SKM-1 treated with dmso at 0.1 percent for 144 hours (cell line): ENCODE measurements at regions not wholly inside any gene's neighbourhood (a gene's known extent, or its start where the extent isn't known, plus 50 kb on each side); places are given as distances from the start of the nearest gene placed in this dataset.

ENCODE experiments used
- DNase-seq: peaks from one replicate; lab custom pipeline; 2025; ENCODE audit not compliant: unreplicated experiment; lab: John Stamatoyannopoulos, UW

DNA sequence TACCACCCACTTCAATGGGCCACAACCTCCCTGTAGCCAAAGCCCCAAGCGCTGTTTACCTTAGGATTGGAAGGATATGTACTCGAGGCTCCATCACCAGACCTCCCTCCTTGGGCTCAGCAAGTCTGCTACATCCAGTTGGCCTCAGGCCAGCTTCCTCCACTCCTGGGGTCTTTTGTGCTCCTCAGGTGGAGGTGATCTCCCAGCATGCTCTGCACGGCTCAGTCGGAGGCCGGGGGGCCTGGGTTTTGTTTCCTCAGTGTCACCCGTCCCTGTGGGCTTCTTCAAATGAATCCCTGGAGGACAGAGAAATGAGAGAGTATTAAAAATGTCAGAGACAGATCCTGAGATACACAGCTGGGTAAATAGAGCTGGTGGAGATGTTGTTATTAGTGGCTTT is 723.1 kb upstream of the TBX3 start:
- no peak for DNase-seq

DNA sequence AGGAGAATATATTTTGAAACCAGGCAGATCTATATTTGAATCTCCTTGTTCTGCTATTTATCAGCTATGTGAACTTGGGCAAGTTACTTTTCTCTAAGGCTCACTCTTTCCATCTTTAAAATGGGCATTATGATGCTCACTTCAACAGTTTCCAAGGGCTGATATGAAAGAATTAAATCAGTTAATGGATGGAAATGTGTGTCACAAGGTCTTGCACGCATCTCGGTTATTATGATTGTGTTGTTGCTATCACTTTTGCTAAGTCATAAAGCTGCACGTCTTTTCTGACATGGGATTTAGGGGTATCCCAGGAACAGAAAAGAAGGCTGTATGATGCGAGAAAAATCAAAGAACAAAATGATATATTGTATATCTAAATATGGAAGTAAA is 721.5 kb upstream of the TBX3 start:
- DNase-seq: no peak

DNA sequence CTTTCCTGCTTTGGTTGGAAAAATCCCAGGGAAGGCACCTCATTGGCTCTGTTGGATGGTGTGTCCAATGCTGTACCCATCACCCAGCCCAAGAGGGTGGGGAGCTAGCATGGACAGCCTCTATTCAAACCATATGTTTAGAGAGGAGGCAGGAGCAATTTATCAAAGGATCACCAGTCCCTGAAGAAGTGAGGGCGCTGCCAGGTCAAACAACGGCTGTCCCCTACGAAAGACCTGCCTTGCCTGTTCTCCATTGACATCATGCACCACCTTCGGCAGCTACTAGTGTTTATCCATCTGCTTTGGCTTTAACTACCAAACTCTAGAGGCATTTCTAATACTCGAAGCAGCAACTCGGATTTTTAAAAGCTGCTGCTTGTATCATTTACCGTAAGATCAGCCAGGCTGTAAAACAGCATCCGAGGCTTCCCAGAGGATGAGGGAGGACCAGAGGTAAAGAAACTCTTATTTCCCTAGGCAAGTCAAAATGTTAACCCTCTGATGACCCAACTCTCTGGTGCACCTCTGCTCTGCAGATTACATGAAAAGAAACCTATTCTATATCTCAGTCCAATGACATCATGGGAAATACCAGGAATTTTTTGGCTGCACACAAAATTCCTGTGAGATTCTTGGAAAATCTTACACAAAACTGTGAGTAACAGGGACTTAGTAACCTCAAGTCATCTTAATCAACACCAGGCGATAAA is 720.9 kb upstream of the TBX3 start:
- no peak for DNase-seq

DNA sequence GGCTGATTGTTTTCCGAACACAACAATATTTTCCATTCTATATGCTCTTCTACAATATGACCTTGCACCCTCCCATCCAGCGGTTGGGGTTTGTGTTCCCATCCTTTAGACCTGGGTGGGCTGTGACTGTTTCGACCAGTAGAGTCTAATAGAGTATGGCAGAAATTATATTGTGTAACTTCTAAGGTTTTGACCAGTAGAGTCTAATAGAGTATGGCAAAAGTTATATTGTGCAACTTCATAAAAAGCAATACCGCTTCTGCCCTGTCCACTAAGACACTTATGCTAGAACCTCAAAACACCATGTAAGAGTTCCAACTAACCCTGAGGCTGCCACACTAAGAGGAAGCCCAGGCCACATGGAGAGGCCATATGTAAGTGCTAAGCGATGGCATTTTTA is 719.7 kb upstream of the TBX3 start:
- DNase-seq: no peak

DNA sequence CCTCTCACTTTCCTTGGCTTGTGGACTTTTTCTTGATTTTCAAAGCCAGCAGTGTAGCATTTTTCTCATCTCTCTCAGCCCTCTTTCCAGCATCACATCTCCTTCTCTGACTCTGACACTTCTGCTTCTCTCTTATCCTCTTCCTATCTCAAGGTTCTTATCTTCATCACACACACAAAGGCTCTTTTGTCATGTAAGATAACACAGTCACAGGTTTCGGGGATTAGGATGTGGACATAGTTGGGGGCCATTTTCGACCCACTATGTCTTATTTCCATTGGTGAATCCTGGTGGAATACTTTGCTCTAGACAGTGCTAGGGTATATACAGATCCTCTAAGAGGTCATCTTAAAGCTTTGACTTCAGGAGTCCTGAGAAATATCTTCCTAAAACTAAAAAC is 719.3 kb upstream of the TBX3 start:
- DNase-seq: no peak

DNA sequence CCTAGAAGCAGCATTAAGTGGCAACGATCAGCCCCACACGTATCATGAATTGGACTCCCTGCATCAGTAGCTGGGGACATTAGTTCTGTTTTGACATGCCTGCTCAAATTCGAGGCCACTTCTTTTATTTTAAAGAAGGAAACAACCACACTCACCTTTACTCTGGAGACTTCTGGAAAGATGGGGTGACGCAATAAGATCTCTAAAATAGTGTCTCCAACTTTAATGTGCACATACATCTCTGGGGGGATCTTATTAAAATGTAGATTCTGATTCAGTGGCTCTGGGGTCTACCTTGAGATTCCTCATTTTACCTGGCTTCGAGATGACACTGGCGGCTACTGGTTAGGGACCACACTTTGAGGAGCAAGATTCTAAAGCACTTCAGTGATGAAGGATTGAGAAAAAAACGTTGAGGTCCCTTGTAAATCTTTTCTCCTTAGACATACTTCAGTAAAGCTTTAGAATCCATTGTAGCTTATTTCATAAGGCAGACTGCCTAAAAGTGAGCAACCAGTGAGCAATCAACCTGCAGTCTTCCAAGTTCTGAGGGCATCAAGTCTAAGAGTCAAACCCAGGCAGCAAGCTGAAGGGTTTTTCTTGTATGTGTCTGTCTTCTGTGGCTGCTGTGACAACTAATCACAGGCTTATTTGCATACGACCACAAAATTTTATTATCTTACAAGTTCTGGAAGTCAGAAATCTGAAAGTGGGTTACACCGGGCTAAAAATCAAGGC is 718.6 kb upstream of the TBX3 start:
- DNase-seq: no peak

DNA sequence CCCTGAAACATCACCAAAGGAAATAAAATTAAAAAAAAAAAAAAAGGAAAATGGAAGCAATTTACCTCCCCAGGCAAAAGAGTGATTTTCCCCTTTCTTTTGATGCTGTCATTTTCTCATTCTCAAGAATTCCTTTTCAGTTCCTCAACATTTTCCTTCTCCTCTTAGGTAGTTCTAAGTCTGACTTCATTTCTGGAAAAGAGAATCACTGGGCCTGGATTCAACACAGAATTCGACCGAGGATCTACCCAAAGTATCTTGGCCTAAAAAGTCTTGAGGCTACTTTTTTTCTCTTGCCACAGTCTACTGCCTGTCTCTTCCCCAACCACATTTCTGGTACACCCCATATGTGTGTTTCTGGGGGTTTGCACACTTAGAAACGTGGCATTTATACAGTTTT is 717.8 kb upstream of the TBX3 start:
- DNase-seq: no peak

DNA sequence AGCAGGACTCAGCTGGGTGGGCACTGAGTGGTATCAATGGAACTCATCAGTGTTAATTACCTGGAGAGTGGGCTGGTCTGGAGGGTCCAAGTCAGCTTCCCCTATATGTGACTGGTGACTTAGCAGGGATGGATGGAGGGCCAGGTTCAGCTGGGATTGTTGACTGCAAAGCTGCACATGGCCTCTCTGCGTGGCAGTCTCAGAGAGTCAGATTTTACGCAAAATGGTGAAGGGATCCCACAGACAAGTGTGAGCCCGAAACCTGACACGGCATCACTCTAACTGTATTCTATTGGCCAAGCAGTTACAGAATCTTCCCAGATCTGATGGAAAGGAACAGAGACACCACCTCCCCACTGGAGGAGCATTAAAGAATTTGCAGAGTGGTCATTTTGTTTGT is 716.0 kb upstream of the TBX3 start:
- DNase-seq: no peak

DNA sequence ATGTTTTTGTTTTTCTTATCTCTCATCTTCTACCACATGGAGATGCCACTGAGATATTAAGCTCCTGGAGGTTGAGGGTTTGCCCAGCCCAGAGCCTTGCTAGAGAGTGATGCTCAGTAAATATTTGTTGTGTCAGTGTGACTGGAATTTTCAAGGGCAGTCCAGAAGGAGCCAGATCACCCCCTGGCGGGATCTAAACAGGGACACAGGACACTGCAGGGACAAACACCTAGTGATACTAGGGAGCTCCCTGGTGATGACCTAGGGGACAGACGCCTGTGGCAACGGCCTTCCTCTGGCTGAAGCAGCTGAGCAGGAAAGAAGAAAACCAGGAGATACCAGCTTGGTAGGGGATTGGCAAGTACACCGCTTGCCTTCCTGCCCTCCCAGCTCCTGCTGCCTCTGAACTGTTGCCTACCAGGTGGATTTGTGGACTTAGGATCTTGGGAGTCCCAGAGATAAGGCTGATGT is 714.4 kb upstream of the TBX3 start:
- no peak for DNase-seq

DNA sequence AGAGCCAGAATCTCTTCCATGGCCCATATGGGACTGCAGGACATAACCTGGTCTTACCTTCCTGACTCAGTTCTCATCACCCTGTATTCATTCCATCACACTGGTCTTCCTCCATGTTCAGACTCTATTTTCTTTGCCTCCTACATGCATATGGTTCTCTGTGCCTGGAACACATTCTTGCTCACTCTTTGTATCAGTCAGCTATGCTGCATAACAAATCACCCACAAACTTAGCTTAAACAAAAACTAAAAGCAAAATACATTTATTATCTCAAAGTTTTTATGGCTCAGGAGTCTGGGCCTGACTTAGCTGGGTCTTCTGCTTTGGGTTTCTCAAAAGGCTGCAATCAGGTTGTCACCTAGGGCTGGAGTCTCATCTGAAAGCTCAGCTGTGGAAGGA is 712.6 kb upstream of the TBX3 start:
- no peak for DNase-seq

DNA sequence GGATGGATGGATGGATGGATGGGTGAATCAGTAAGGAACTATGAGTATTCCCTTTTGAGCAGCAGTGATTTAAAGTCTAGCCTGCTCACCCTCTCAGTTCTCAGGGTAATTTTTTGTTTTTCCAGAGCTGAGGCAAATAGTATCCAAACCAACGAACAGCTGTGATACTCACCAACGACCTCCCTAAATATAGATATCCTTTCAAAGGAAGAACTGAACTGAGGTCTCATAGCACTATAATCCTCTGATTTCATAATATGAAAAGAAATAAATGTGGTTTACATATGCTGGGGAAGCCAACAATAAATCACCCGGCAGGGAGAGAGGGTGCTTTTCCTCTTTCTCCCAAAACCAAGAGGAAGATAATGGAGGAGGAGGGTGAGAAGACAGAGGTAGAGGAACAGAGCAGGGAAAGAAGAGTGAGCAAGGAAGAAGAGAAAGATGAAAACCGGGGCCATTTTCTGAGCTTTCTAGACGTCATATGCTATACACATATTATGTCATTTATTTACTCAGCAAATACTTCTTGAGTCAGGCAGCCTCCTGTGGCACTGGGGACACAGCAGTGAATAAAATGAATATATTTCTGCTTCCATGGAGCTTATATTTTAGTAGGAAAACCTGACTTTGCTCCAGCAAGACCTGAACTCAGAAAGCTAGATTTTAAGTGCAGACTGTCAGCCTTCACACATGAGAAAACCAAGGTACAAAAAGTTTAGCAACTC is 710.7 kb upstream of the TBX3 start:
- DNase-seq: no peak

DNA sequence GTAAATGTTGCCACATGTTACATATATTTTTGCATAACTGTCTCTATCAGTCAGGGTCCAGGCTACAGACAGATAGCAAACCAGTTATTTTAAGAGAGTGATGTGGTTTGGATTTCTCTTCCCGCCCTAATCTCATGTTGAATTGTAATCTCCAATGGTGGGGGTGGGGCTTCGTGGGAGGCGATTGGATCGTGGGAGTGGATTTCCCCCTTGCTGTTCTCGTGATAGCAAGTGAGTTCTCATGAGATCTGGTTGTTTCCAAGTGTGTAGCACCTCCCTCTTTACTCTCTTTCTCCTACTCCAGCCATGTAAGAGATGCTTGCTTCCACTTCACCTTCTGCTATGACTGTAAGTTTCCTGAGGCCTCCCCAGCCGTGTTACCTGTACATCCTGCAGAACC is 704.2 kb upstream of the TBX3 start:
- no peak for DNase-seq

DNA sequence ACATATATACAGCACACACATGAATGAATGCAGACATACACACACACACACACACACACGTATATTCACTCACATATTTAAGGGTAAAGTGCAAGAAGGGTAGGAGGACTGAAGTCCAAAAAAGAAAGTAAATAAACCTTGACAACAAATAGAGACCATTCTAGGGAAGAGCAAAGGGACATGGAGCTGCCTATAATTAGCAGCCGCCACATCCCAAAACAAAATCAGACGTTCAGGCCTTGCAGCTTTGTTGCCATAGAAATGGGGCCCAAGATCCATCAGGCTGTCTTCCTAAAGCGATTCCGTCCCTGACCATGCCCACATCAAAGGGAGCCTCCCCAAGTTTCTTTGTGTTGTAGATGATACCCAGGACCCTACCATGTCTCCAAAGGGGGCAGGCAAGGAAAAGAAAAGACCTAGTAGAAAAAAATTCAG is 703.5 kb upstream of the TBX3 start:
- DNase-seq: no peak

DNA sequence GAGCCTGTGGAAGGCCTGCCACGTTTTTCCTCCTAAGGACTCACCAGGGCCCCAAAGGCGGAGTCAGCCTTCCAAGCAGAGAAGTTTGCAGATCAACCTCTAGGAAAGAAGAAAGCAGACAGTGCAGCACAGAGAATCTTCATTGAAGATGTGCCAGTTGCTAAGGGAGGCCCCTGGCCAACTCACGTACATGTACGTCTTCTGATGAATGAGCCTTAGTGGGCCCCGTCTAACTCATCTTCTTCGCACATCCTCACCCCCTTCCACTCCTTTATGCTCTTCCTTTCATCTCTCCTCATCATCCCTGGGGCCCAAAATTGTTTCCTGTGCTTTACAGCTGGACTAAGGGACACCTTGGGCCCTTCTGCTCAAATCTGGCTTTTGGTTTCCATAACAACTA is 703.0 kb upstream of the TBX3 start:
- DNase-seq: no peak

DNA sequence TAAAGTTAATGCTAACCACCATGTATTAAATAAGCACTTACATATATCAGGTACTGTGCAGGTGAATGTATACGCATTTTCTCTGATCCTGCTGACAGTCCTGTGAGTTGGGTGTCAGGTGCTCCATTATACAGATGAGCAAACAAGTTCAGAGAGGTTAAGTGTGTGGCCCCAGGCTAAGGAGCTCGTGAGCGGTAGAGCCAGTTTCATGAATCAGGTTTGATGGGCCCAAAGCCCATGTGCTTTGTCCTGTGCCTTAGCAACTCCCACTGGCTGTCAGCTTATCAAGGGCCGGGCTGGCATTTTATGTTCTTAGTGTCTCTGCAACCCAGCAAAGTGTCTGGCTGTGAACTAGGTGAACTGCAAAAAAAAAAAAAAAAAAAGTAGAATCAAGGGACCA is 701.2 kb upstream of the TBX3 start:
- no peak for DNase-seq

DNA sequence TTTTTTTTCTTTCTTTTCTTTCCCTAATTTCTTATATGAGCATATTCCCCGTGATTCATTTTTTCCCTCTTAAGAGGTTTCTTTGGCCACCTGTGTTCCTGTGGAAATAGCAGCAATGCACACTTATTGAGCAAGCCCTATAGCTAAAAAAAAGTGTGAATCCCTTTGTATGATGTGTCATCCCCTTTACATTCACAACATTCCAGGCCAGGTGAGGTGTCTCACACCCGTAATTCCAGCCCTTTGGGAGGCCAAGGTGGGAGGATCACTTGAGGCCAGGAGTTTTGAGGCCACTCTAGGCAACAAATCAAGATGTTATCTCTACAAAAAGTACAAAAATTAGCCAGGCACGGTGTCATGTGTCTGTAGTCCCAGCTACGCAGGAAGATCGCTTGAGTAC is 700.4 kb upstream of the TBX3 start:
- DNase-seq: no peak

DNA sequence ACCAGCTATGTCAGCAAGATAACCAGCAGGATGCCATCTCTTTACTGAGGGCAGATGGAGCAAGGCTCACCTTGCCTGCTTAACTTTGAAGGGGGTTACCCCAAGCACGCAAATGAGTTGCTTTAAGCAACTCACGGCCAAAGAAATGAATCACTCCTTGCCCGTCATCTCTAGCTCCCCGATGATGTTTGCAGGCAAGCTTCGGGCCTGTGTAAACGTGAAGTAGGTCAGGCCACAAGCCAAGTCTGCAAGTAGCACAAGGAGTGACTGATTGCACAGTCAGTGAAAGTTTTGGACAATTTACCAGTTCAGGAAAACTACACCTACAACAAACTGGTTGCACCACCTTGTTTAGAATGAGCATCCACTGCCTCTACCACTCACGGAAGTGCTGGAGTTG is 699.7 kb upstream of the TBX3 start:
- no peak for DNase-seq

DNA sequence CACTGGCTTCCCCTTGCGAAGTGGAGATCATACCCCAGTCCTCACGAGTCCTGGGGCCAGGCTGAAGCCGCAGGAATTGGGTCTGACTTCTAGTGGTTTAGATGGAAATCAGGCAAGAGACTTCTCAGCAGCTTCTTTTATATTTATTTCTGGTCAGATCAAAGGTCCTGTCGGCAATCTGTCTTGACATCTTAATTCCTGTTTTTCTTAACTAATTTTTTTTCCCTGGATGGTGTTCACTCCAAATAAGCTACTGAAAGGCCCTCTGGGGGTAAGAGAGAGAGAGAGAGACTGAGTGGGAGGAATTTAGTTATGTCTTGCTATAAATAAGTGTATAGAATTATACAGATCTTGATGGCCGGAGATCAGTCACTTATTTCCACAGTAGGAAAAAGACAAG is 698.7 kb upstream of the TBX3 start:
- no peak for DNase-seq

DNA sequence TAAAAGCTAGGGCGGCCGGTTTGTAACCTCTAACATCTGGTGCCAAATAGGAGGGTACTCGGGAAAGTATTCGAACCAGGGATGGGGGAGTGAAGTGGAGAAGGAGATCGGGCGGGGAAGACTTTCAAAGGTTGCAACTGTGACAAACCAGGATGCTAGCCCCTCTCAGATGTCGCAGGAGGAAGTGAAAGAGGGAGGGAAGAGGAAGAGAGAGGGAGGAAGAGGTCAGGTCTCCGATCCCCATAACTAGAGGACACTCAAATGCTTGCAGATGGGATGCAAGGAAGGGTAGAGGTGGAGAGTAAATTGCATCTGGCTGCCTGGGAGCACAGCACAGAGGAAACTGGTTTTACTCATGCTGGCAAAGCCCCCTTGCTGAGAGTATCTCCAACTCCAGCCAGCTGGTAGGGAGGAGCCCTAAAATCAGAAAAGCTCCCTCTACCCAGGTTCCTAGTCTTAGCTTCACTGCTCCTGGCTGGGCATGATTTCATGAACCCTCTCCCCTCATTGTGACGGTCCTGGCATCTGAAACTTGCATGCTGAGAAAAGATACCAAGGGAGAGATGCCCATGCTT is 696.7 kb upstream of the TBX3 start:
- DNase-seq: no peak

DNA sequence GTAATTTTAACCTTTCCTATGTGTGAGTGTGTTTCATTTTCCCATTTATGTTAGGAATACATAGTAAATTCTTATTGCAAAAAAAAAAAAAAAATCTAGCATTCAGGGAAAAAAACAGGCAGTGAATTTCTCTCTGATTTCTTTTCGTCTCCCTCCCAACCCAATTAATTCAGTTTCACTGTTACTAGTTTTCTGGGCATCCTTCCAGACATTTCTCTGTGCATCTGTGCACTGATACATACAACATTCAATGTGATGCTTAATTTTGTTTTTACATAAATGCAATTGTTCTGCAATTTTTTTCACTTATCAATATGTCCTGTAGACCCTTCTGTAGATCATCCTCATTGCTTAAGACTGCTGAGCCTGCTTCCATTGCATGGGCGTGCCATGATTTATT is 694.3 kb upstream of the TBX3 start:
- DNase-seq: no peak

DNA sequence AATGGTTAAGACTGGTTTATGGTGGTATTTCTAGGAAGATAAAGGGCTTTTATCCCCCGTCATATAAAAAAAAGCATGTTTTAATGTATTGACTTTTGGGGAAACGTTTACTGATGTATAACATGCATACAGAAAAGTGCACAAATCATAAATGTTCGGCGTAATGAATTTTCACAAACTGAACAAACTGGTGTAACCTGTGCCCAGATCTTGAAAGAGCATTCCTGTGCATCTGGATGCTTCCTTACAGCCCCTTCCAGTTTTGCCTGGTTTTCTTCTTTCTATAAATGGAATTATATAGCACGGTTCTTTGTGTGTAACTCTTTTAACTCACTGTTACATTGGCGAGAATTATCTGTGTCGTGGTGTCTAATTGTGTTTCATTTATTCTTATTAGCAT is 693.8 kb upstream of the TBX3 start:
- no peak for DNase-seq

DNA sequence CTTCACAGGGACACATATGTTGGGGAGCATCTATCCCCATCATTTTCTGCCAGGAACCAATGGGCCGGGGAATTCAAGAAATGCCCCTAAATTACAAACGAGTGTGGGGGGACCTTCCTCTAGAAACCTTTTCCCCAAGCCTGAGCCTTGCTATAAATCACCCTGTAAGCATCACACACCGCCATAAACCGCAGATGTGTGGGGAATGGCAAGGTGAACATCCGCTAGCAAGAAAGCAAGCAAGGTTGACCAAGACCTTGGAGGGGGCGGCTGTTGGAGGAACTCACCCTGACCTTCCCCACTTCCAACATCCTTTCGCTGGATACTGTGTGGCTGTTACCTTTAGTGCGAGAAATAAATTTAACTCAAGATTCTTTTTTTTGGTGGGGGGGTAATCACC is 693.3 kb upstream of the TBX3 start:
- DNase-seq: no peak
